Stromal cell of bone marrow (primary cell): ENCODE measurements at regions not wholly inside any gene's neighbourhood (a gene's known extent, or its start where the extent isn't known, plus 50 kb on each side); places are given as distances from the start of the nearest gene placed in this dataset.
"Not testable (repeated sequence)": the region's sequence is repeated elsewhere in the genome, so short reads cannot be mapped to it uniquely, and the experiment has no call there.

ENCODE experiments used
- DNase-seq: peaks from one replicate; pipeline ENCODE4 v3.0.0-alpha.2; 2012; ENCODE audit warnings: low read depth

GRCh38 chr14:65966188-65966587 is 520.0 kb upstream of the CCDC196 start:
- DNase-seq: no peak

GRCh38 chr14:65972346-65972870 is 513.8 kb upstream of the CCDC196 start:
- DNase-seq: no peak

GRCh38 chr14:65972891-65973290 is 513.3 kb upstream of the CCDC196 start:
- DNase-seq: no peak

GRCh38 chr14:65975865-65976264 is 510.3 kb upstream of the CCDC196 start:
- DNase-seq: no peak

GRCh38 chr14:65976761-65977404 is 509.3 kb upstream of the CCDC196 start:
- DNase-seq: no peak

- no peak for DNase-seq
These were observed 504.9 kb upstream of the CCDC196 start for GRCh38 chr14:65981192-65981843.

- DNase-seq: no peak
These were observed 500.1 kb upstream of the CCDC196 start for GRCh38 chr14:65986041-65986440.

GRCh38 chr14:65989981-65990380 is 496.2 kb upstream of the CCDC196 start:
- DNase-seq: no peak

GRCh38 chr14:65991104-65991503 is 495.1 kb upstream of the CCDC196 start:
- DNase-seq: no peak

GRCh38 chr14:65991935-65992334 is 494.2 kb upstream of the CCDC196 start:
- DNase-seq: not testable (repeated sequence)

GRCh38 chr14:65993103-65993502 is 493.1 kb upstream of the CCDC196 start:
- DNase-seq: no peak

- DNase-seq: no peak
These were observed 492.2 kb upstream of the CCDC196 start for GRCh38 chr14:65993996-65994395.

GRCh38 chr14:65997347-65997746 is 488.8 kb upstream of the CCDC196 start:
- DNase-seq: no peak

- DNase-seq: no peak
These were observed 486.3 kb upstream of the CCDC196 start for GRCh38 chr14:65999865-66000264.

GRCh38 chr14:66000766-66001165 is 485.4 kb upstream of the CCDC196 start:
- DNase-seq: no peak

GRCh38 chr14:66001356-66001755 is 484.8 kb upstream of the CCDC196 start:
- DNase-seq: no peak

- DNase-seq: no peak
These were observed 483.0 kb upstream of the CCDC196 start for GRCh38 chr14:66003082-66003730.

- no peak for DNase-seq
These were observed 480.2 kb upstream of the CCDC196 start for GRCh38 chr14:66005900-66006434.

- DNase-seq: no peak
These were observed 477.5 kb upstream of the CCDC196 start for GRCh38 chr14:66008631-66009030.

- DNase-seq: peak; percentile 76
These were observed 477.1 kb upstream of the CCDC196 start for GRCh38 chr14:66009089-66009488.

- no peak for DNase-seq
These were observed 475.5 kb upstream of the CCDC196 start for GRCh38 chr14:66010695-66011094.

- no peak for DNase-seq
These were observed 474.3 kb upstream of the CCDC196 start for GRCh38 chr14:66011855-66012254.

GRCh38 chr14:66013607-66014006 is 472.6 kb upstream of the CCDC196 start:
- not testable (repeated sequence) for DNase-seq
